ENCODE measurements at regions not wholly inside any gene's neighbourhood (a gene's known extent, or its start where the extent isn't known, plus 50 kb on each side); places are given as distances from the start of the nearest gene placed in this dataset.

DNA sequence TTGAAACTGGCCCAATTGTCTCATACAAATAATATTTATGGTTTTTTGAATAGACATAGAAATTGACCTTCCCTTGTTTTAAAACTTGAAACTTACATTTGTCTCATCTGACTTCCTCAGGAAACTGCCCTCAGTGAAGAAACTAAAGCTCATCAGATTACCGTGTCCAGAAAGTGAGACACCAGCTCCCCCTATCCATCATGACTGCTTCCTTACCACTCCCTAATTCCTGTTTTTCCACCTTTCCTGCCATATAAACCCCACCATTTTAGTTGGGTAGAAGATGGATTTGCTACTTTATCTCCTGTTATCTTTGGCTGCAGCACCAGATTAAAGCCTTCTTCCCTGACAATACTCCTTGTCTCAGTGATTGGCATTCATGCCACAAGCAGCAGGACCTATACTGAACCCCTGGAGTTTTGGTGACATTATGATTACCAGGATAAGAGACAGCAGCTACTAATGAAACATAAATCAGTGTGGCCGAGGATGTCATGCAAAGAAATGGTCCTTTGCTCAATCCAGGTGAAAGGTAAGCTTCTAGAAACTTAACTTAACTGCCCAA lies 1627.6 kb upstream of the ZEB2 start:
- no peak overlapping the region for H3K4me3 ChIP-seq (replicated peaks; ENCODE audit: low read depth, low read length)
- TF ChIP-seq, protein P1, sequence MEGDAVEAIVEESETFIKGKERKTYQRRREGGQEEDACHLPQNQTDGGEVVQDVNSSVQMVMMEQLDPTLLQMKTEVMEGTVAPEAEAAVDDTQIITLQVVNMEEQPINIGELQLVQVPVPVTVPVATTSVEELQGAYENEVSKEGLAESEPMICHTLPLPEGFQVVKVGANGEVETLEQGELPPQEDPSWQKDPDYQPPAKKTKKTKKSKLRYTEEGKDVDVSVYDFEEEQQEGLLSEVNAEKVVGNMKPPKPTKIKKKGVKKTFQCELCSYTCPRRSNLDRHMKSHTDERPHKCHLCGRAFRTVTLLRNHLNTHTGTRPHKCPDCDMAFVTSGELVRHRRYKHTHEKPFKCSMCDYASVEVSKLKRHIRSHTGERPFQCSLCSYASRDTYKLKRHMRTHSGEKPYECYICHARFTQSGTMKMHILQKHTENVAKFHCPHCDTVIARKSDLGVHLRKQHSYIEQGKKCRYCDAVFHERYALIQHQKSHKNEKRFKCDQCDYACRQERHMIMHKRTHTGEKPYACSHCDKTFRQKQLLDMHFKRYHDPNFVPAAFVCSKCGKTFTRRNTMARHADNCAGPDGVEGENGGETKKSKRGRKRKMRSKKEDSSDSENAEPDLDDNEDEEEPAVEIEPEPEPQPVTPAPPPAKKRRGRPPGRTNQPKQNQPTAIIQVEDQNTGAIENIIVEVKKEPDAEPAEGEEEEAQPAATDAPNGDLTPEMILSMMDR (IDR thresholded peaks at IDR 0.05; ENCODE audit: low read depth, low read length, missing control alignments) = peak; percentile 7
- DNase-seq (ENCODE audit: extremely low read depth, low read depth) = no peak

DNA sequence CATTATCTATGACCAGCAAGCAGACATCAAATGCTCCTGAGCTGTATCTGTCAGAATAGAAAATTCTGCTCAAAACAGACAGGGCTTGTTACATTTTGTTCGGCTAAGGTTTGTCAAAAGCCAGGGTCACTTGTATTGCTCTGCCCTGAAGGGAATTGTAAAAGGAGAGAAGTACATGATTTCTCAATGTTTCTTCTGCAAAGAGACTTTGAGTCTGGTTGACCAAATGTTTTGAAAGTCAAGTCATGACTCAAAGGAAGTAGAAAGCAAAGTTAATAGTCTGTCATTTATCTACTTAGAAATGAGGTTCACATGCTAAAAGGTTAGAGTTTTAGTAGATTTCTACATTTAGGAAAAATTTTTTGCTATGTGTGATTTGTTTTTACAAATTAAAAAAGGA lies 1624.1 kb upstream of the ZEB2 start:
- H3K4me3 ChIP-seq (replicated peaks; ENCODE audit: low read depth, low read length) = no peak overlapping the region
- no peak for DNase-seq (ENCODE audit: extremely low read depth, low read depth)
- TF ChIP-seq, protein P1 (IDR thresholded peaks at IDR 0.05; ENCODE audit: low read depth, low read length, missing control alignments) = no peak

DNA sequence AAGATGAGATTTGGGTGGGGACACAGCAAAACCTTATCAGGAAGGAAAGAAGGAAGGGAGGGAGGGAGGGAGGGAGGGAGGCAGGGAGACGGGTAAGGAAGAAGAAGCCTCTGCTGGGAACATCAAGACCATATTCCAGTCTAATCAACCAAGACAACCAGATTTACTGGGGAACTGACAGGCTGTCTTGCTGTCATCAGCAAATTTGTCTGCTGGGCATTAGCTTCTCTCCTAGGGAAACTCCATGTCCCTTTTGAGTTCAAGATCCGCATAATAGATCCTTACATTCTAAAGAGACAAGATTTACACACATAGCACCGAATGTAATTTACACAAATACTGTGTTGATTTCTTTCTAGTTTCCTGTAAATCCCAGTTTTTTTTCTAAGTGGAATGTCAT lies 1618.9 kb upstream of the ZEB2 start:
- TF ChIP-seq, protein P1 (IDR thresholded peaks at IDR 0.05; ENCODE audit: low read depth, low read length, missing control alignments) = no peak
- H3K4me3 ChIP-seq (replicated peaks; ENCODE audit: low read depth, low read length) = no peak overlapping the region
- no peak for DNase-seq (ENCODE audit: extremely low read depth, low read depth)

DNA sequence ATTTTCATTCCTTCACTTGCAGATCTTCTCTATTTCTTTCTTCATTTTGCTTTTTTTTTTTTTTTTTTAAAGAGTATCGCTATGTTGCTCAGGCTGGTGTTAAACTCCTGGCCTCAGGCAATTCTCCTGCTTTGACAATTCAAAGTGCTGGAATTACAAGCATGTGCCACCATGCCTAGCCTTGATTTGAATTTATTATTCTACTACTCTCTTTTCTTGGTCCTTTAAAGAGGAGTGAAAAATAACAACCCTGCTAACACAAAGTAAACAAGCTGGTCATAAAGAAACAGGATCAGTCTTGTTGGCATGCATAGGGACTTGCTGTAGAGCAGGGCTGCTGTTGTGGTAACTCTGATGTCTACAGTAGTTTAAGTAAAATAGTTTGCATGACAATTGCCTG lies 1615.3 kb upstream of the ZEB2 start:
- TF ChIP-seq, protein P1 (IDR thresholded peaks at IDR 0.05; ENCODE audit: low read depth, low read length, missing control alignments) = no peak
- no peak overlapping the region for H3K4me3 ChIP-seq (replicated peaks; ENCODE audit: low read depth, low read length)
- no peak for DNase-seq (ENCODE audit: extremely low read depth, low read depth)

DNA sequence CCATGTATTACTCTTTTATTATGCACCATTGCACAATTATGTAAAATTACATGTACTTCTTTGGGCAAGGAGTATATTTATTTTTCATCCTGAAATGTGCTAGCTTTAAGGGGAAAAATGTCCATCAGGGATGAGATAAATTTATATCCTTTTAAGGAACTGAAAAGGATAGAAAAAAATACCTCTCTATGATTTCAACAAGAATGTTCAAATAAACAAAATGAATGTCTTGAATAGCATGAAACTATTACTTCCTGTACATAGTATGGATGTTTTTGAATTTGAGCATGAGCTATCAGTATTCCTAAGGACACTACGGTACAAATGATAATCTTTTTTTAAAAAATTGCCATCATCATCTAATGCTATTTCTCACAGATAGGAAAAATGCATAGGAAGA lies 1611.9 kb upstream of the ZEB2 start:
- TF ChIP-seq, protein P1 (IDR thresholded peaks at IDR 0.05; ENCODE audit: low read depth, low read length, missing control alignments) = no peak
- no peak for DNase-seq (ENCODE audit: extremely low read depth, low read depth)
- H3K4me3 ChIP-seq (replicated peaks; ENCODE audit: low read depth, low read length) = no peak overlapping the region

DNA sequence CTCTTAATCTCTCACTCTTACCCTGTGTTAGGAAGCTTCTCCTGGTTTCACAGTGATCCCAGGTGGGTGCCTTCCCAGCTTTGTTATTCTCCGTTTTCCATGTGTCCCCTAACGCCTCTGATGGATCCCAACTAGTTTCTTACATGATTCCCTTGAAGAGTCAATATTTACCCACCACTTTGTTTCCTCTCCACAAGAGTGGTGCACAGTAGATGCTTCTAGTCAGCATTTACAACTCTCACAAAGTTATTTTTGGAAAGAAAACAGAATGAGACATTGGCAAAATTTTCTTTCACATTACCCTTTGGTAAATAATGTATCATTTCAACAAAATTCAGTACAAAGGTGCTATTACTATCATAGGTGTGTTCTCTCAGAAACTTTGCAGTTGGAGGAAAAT lies 1611.1 kb upstream of the ZEB2 start:
- H3K4me3 ChIP-seq (replicated peaks; ENCODE audit: low read depth, low read length) = no peak overlapping the region
- DNase-seq (ENCODE audit: extremely low read depth, low read depth) = no peak
- TF ChIP-seq, protein P1 (IDR thresholded peaks at IDR 0.05; ENCODE audit: low read depth, low read length, missing control alignments) = no peak

DNA sequence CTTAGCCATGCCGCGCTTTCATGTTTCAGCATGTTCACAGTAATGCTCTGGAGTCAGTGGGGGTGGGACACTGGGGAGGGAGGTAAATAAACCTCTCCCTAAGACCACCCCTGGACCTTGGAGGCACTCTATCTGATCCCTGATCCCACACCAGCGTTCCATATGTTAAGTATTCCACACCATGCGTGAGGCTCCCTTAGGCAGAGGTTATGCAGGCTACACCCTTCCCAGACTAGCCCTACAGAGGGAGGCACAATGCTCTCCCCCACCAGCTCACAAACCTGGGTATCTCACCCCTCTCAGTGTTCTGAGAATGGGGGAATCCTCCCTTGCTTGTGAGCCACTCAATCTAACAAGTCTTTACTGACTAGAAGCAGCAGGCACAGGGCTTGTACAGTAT lies 1610.4 kb upstream of the ZEB2 start:
- TF ChIP-seq, protein P1 (IDR thresholded peaks at IDR 0.05; ENCODE audit: low read depth, low read length, missing control alignments) = no peak
- no peak for DNase-seq (ENCODE audit: extremely low read depth, low read depth)
- no peak overlapping the region for H3K4me3 ChIP-seq (replicated peaks; ENCODE audit: low read depth, low read length)

Measured in HFF-Myc (cell line).